ENCODE measurements at regions not wholly inside any gene's neighbourhood (a gene's known extent, or its start where the extent isn't known, plus 50 kb on each side); places are given as distances from the start of the nearest gene placed in this dataset.

- TF ChIP-seq SMARCC2 (IDR thresholded peaks at IDR 0.05; ENCODE audit: low read depth) (no peak), HDAC6 (IDR thresholded peaks at IDR 0.05; ENCODE audit: low read depth, low read length) (no peak), EP300 (IDR thresholded peaks at IDR 0.05; ENCODE audit: low read length) (no peak), POLR2A (conservative IDR thresholded peaks at IDR 0.05) (no peak), ZFX (CRISPR knock-in tag; IDR thresholded peaks at IDR 0.05) (no peak), HDGF (IDR thresholded peaks at IDR 0.05) (no peak), HCFC1 (IDR thresholded peaks at IDR 0.05; ENCODE audit: low read depth, low read length) (no peak), PKNOX1 (IDR thresholded peaks at IDR 0.05) (no peak), EZH2 (IDR thresholded peaks at IDR 0.05; ENCODE audit: borderline replicate concordance, low read depth, low read length) (no peak), IRF2 (CRISPR knock-in tag; IDR thresholded peaks at IDR 0.05) (no peak), YY1 (IDR thresholded peaks at IDR 0.05; ENCODE audit: borderline replicate concordance in 1 of 3, control insufficient read depth in 1 of 3, extremely low read depth in 1 of 3, insufficient read depth in 3 of 3, insufficient read length in 1 of 3, insufficient replicate concordance in 2 of 3, low read depth in 1 of 3, low read length in 2 of 3) (no peak), ZBTB8A (IDR thresholded peaks at IDR 0.05; ENCODE audit: partially characterized antibody) (no peak), CTCF (IDR thresholded peaks at IDR 0.05 in 2 of 3, conservative IDR thresholded peaks at IDR 0.05 in 1 of 3; ENCODE audit: insufficient read depth in 2 of 3, low read depth in 1 of 3, low read length in 3 of 3) (no peak)
Observed at GRCh38 chr18:59038295-59039039, 101.2 kb upstream of the SEC11C start.
